Kidney epithelial cell (primary cell): ENCODE measurements at regions not wholly inside any gene's neighbourhood (a gene's known extent, or its start where the extent isn't known, plus 50 kb on each side); places are given as distances from the start of the nearest gene placed in this dataset.
"Not testable (repeated sequence)": the region's sequence is repeated elsewhere in the genome, so short reads cannot be mapped to it uniquely, and the experiment has no call there.

Experiments used
- DNase-seq: peaks from one replicate; pipeline ENCODE4 v3.0.0-alpha.2; 2010; ENCODE audit warnings: low read depth
- H3K27me3 ChIP-seq: 2 replicates; pipeline ENCODE4 v1.6.0; 2011; ENCODE audit warnings: low read length; ENCODE audit not compliant: control insufficient read depth, insufficient read depth
- H3K36me3 ChIP-seq: 2 replicates; pipeline ENCODE4 v1.5.1; 2011; ENCODE audit warnings: low read length; ENCODE audit not compliant: control insufficient read depth, insufficient read depth
- H3K4me3 ChIP-seq: 2 replicates; pipeline ENCODE4 v1.5.1; 2011; ENCODE audit warnings: low read depth, mild to moderate bottlenecking, control low read depth, low read length
- CTCF ChIP-seq: IDR thresholded peaks from 2 replicates; pipeline ENCODE4 v1.5.1; 2011; ENCODE audit warnings: mild to moderate bottlenecking, moderate library complexity, low read length, control low read depth, inconsistent platforms; ENCODE audit not compliant: insufficient read depth, poor library complexity, severe bottlenecking

- no peak for DNase-seq
- Histone ChIP-seq H3K4me3 (no peak overlapping the region), H3K36me3 (no peaks in the 10 kb centered on the region), H3K27me3 (no peaks in the 10 kb centered on the region)
- no peak for TF ChIP-seq CTCF
These were observed 1311.6 kb downstream of the RAPGEF2 start for GRCh38 chr4:160414496-160414895.

GRCh38 chr4:160423879-160424451, 1321.1 kb downstream of the RAPGEF2 start:
- no peaks in the 10 kb centered on the region for H3K27me3 ChIP-seq
- no peak overlapping the region for H3K4me3 ChIP-seq
- DNase-seq, result no peak
- no peak for TF ChIP-seq CTCF
- no peaks in the 10 kb centered on the region for H3K36me3 ChIP-seq

GRCh38 chr4:160426233-160426632, 1323.4 kb downstream of the RAPGEF2 start:
- no peak overlapping the region for H3K4me3 ChIP-seq
- no peaks in the 10 kb centered on the region for H3K27me3 ChIP-seq
- DNase-seq, result no peak
- no peak for TF ChIP-seq CTCF
- no peaks in the 10 kb centered on the region for H3K36me3 ChIP-seq

GRCh38 chr4:160450876-160451275, 1348.0 kb downstream of the RAPGEF2 start:
- DNase-seq, result no peak
- H3K27me3 ChIP-seq, result no peaks in the 10 kb centered on the region
- TF ChIP-seq CTCF, result no peak
- no peak overlapping the region for H3K4me3 ChIP-seq
- no peaks in the 10 kb centered on the region for H3K36me3 ChIP-seq

GRCh38 chr4:160481696-160482690, 1379.1 kb downstream of the RAPGEF2 start:
- H3K27me3 ChIP-seq, DNase-seq, H3K4me3 ChIP-seq, H3K36me3 ChIP-seq: not testable (repeated sequence)

DNA sequence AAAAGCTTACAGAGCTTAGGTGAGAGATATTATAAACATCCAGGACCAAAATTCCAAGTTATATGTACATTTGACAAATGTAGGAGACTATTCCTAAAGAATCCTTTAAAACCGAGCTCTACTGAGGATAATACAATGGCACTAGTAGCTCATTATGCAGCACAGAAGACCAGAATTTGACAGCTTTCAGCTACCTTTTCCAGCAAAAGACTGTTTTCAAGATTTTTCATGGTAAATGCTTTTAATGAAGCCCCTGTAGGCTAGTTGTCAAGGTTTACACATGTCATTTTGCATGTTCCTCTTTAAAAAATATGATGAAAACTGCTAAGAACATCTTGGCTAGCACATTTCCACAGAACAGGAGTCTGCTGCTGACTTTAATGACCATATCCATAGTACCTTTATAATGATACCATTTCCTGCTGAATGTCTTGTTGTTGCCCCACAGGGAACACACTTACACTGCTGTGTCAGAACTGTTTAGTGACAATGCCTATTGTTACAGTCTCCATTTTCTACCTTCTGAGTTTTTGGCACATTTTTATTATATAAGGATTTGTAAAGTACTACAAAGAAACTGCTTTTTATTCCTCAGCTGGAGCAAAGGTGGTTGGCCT, 1382.3 kb downstream of the RAPGEF2 start:
- TF ChIP-seq CTCF, result no peak

More for the DNA sequence above, 1382.3 kb downstream of the RAPGEF2 start:
- no peaks in the 10 kb centered on the region for H3K27me3 ChIP-seq
- H3K36me3 ChIP-seq, result no peaks in the 10 kb centered on the region
- DNase-seq, result no peak
- no peak overlapping the region for H3K4me3 ChIP-seq
